DMS153 (cell line): ENCODE measurements at regions not wholly inside any gene's neighbourhood (a gene's known extent, or its start where the extent isn't known, plus 50 kb on each side); places are given as distances from the start of the nearest gene placed in this dataset.

Source experiments
- DNase-seq: peaks from one replicate; lab custom pipeline; 2025; lab: John Stamatoyannopoulos, UW

- DNase-seq, result no peak
Measured at GRCh38 chr7:84387595-84387994, 193.0 kb upstream of the SEMA3A start.

- no peak for DNase-seq
Measured at GRCh38 chr7:84384417-84384816, 189.8 kb upstream of the SEMA3A start.

- DNase-seq, result no peak
Measured at GRCh38 chr7:84379446-84379845, 184.9 kb upstream of the SEMA3A start.

- no peak for DNase-seq
Measured at GRCh38 chr7:84372712-84373111, 178.1 kb upstream of the SEMA3A start.

- no peak for DNase-seq
Measured at GRCh38 chr7:84372155-84372621, 177.6 kb upstream of the SEMA3A start.

GRCh38 chr7:84370114-84370513 lies 175.5 kb upstream of the SEMA3A start:
- no peak for DNase-seq

- no peak for DNase-seq
Measured at GRCh38 chr7:84368122-84368521, 173.5 kb upstream of the SEMA3A start.

GRCh38 chr7:84364708-84365107 lies 170.1 kb upstream of the SEMA3A start:
- no peak for DNase-seq

- DNase-seq, result no peak
Measured at GRCh38 chr7:84363741-84364140, 169.2 kb upstream of the SEMA3A start.

- no peak for DNase-seq
Measured at GRCh38 chr7:84362828-84363227, 168.2 kb upstream of the SEMA3A start.

- DNase-seq, result no peak
Measured at GRCh38 chr7:84362360-84362759, 167.8 kb upstream of the SEMA3A start.

- no peak for DNase-seq
Measured at GRCh38 chr7:84354866-84355265, 160.3 kb upstream of the SEMA3A start.

- DNase-seq, result no peak
Measured at GRCh38 chr7:84354030-84354429, 159.4 kb upstream of the SEMA3A start.

- no peak for DNase-seq
Measured at GRCh38 chr7:84339306-84339705, 144.7 kb upstream of the SEMA3A start.

GRCh38 chr7:84337429-84337828 lies 142.8 kb upstream of the SEMA3A start:
- DNase-seq, result no peak

- no peak for DNase-seq
Measured at GRCh38 chr7:84336766-84337165, 142.2 kb upstream of the SEMA3A start.

GRCh38 chr7:84336303-84336702 lies 141.7 kb upstream of the SEMA3A start:
- no peak for DNase-seq

GRCh38 chr7:84331616-84332015 lies 137.0 kb upstream of the SEMA3A start:
- no peak for DNase-seq

- DNase-seq, result no peak
Measured at GRCh38 chr7:84328571-84328970, 134.0 kb upstream of the SEMA3A start.

- DNase-seq, result no peak
Measured at GRCh38 chr7:84324136-84324630, 129.6 kb upstream of the SEMA3A start.

- DNase-seq, result no peak
Measured at GRCh38 chr7:84317536-84317935, 122.9 kb upstream of the SEMA3A start.

- no peak for DNase-seq
Measured at GRCh38 chr7:84314263-84314662, 119.7 kb upstream of the SEMA3A start.

GRCh38 chr7:84304407-84304806 lies 109.8 kb upstream of the SEMA3A start:
- DNase-seq, result no peak

GRCh38 chr7:84302949-84303348 lies 108.4 kb upstream of the SEMA3A start:
- no peak for DNase-seq

GRCh38 chr7:84297616-84298015 lies 103.0 kb upstream of the SEMA3A start:
- DNase-seq, result no peak
